DMS153 (cell line): ENCODE measurements at regions not wholly inside any gene's neighbourhood (a gene's known extent, or its start where the extent isn't known, plus 50 kb on each side); places are given as distances from the start of the nearest gene placed in this dataset.
"Not testable (repeated sequence)": the region's sequence is repeated elsewhere in the genome, so short reads cannot be mapped to it uniquely, and the experiment has no call there.

Experiments used
- DNase-seq: peaks from one replicate; lab custom pipeline; 2025; lab: John Stamatoyannopoulos, UW

DNA sequence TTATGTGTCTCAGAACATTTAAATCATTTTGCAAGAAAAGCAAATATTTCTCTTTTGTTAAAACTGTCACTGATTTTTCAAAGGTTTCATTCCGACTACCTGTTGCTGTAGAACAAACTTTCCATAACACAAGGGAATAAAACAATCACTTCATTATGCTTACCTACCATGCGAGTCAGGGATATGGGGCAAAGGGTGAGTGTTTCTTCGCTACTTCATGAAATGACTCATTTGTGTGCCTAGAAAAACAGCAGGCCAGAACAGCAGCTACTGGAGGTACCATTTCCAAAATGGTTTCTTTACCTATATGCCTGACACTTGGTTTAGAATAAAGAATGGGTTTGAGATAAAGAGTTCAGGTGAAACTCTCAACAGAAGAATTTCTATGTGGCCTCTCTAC, 712.5 kb downstream of the PLOD2 start:
- DNase-seq, result no peak

DNA sequence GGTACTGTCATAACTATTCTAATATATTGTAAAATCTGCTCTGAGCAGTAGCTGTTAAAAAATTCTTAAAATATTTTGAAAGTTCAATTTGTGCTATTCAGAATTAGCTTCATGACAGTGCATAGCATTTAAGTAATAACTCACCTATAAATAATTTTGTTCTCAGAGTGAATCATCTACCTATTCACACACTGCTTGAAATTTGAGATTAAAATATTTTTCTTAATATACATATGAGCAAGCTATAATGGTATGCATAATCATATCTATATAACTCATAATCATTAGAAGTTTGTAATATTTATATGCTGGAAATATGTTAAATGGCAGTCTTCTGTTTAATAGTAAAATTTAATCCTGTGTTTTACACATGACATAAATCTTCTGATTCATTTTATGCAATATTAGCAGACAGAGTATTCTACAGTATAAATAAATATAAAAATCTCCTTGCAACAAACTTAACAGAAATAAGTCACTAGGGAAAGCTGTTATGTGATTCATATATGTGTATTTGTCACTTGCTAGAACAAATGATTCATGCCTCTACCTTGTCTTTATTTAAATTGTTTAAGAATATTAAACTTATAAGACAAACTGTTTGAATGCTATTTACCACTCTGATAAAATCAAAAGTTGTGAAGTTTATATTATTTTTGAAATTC, 710.8 kb downstream of the PLOD2 start:
- DNase-seq, result no peak

DNA sequence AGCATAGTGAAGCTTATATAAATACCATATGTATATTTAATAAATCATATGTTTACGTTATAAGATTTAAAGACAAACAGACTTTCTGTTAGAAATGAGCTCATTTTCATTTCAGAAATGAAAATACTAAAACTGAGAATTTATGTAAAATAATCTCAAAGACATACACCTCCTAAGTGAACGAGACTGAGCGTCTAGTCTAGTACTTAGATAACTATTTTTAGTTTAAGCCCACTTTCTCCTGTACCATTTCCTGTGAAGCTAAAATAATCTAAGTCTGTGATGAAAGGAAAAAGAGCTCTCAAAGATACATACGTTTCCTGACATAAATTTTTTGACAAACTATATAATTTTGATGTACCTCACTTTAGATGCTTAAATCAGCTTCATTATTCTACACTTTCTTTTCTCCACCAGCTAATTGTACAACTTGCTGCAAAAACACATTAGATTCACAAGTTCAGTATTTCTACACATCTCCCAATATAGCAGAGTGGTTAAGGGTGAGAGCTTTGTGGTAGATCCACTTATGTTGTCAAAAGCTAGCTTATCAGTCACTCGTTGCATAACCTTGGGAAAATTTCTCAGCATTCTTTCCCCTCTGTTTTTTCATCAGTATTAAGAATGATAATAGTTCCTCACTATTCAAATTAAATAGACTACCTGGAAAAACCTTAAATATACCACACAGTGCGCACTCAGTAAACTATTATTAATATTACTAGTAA, 703.0 kb downstream of the PLOD2 start:
- no peak for DNase-seq

DNA sequence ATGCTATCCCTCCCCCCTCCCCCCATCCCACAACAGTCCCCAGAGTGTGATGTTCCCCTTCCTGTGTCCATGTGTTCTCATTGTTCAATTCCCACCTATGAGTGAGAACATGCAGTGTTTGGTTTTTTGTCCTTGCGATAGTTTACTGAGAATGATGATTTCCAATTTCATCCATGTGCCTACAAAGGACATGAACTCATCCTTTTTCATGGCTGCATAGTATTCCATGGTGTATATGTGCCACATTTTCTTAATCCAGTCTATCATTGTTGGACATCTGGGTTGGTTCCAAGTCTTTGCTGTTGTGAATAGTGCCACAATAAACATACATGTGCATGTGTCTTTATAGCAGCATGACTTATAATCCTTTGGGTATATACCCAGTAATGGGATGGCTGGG, 701.3 kb downstream of the PLOD2 start:
- DNase-seq, result not testable (repeated sequence)

DNA sequence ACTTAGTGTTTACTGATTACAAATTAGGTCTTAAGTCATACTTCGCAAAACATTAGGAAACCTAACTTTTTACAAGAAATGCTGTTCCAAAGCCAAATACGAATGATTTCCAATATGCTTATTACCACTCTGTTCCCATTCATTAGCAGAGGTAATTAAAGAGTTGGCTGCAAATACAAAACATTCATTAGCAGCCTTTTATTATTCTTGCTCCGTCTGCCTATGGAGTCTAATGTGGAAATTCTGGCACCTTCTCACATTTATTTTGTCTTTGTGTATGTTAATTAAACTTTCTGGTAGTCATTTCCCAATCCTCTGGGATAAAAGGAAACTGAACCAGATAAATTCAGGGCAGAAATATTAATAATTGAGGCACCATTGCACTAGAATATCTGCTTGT, 689.0 kb downstream of the PLOD2 start:
- no peak for DNase-seq

DNA sequence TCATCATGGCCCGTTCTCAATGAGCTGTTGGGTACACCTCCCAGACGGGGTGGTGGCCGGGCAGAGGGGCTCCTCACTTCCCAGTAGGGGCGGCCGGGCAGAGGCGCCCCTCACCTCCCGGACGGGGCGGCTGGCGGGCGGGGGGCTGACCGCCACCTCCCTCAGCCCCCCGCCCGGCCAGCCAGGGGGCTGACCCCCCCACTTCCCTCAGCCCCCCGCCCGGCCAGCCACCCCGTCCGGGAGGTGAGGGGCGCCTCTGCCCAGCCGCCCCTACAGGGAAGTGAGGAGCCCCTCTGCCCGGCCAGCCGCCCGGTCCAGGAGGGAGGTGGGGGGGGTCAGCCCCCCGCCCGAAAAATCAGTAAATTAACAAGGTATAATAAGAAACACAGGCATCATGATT, 678.2 kb downstream of the PLOD2 start:
- not testable (repeated sequence) for DNase-seq

DNA sequence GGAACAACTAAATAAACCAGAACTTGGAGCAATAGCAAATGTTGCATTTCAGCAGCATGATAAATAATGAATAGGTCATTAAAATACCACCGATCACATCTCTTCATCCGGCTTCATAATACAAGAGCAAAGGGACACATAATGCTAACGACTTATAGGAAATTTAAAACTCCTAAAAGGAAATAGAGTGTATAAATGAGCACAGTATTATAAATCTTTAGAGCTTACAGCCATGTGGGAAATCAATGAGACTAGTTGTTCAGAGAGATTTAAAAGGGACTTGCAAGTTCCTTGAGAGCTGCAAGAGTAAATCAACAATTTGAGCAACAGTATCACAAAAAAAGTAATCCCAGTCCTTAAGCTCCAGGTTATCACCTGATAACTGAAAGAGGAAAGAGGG, 677.0 kb downstream of the PLOD2 start:
- no peak for DNase-seq

DNA sequence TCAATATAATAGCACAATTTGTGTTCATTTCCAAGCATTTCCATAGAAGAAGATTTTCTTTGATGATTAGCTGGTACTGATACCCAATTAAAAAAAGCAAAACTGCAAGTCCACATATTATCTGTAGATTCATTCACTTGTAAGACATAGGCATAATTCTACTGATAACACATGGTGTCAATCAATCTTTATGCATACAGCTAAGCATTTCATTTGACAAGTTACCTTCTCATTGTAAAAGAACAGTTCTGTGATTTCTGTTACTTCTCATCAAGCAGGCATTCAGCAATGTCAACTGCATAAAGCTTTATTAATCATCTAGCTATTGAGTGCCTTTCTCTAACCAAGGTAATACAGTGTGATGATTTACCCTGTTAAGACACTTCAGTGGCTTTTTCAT, 672.0 kb downstream of the PLOD2 start:
- no peak for DNase-seq

DNA sequence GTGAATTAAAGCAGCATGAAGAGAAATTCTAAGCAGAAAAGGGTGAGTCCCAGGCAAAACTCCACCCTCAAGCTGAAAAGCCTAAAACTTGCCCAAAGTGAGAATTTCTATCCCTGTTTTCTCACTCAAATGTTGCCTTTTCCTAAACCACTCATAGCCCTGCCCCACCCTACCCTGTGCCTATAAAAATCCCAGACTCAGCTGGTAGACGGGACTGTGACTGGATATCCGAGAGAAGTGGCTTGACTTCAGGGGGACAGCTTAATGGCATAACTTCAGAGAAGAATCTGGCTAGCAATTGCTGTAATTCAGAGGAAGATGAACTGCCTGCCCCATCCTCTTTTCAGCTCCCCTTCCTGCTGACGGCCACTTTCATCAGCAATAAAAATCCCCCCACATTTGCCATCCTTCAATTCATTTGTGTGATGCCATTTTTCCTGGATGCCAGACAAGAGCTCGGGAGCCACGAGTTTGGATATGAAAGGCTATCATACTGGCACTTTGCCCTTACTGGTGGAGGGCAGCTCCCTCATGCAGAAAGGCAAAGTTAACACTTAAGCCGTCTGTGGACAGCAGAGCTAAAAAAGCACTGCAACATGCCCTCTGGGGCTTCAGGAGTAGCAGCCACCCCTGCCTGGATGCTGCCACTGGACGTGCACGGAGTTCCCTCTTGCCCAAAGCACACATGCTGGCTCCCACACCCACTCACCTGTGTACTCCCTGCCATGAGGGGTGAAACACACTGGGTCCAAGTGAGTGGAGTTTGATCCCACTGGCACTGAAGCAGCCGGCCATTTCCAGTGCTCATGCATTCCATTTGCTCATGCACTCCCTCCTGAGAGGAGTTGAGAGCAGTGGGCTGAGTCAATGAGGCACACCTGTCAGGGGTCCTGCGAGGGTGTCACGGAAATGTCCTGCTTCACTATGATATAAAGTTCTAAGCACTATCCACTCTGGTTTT, 670.6 kb downstream of the PLOD2 start:
- no peak for DNase-seq

DNA sequence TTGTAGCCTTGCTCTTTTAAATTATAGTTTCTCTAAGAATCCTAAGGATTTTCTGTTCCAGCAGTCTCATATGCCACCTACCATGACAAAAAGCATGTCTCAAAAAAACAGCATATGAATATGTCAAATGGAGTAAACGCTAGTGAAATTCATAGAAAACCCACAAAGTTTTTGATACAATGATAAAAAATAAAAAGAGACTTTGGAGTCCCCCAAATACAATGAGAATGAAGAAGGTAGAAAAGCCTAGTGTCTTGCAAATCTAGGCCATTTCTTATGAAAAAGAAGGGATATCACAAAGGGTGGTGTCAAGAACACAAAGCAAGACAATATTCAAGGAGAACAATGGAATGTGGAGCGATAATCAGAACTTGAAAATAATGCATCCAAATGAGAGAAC, 668.5 kb downstream of the PLOD2 start:
- DNase-seq, result no peak

DNA sequence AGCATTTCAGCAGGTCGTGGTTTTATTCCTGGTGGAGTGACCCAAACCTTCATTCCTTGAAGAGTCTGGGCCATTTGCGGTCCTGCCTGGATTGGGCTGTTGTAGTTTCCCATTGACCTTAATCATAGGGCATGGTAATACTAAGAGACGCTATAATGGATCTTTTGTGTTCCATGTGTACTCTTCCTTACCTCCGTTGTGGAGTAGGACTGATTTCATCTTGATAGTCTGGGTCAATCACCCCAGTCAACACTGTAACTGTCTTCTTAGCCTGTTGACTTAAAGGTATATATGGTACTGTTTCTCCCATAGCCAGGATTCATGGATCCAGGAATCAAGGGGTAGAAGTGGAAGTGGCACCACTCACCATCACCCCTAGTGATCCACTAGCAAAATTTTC, 643.6 kb downstream of the PLOD2 start:
- not testable (repeated sequence) for DNase-seq

DNA sequence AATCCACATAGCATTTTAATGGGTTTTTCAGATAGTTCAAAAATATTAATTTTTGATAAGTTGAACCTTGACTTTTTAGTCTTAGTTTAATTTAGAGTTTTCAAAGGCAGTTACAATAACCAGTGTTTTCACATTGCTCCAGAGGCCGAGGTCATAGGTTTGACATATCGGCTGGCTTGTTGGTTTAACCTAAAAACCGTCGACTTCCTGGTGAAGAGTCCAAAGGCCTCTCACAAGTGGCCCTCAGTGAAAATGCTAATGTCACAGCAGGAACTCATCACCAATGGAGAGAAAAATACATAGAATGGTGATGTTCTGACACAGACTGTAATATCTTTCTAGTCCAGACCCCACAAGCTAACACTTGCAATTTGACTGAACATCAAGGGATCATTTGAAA, 642.3 kb downstream of the PLOD2 start:
- peak; percentile 80 for DNase-seq

DNA sequence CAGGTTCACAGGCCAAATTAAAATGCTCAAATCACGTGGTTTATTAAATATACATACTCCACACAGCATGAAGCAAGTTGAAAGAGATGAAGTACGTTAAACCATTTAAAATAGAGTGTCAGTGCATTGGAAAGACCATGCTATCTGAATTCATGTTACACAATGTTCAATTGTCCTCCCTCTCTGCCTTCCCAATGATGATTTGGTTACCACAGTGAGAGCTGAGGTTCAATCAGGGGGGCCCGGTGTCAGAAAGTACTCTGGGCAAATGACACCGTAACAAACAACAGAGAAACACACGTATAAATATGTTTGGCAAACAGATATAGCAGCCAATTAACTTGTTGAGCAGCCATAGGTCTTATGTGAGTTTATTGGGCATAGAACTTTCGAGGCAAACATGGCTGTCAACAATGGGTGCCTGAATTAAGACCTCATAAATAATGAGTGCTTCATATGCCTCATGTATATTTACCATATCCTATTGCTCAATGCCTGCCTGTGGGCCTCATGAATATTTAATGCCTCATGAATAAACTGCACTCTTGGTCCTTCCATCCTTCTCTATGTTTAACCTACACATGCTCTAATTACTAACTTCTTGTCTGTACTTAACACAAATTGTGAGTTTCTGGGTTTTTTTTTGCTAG, 641.5 kb downstream of the PLOD2 start:
- peak; percentile 91 for DNase-seq

DNA sequence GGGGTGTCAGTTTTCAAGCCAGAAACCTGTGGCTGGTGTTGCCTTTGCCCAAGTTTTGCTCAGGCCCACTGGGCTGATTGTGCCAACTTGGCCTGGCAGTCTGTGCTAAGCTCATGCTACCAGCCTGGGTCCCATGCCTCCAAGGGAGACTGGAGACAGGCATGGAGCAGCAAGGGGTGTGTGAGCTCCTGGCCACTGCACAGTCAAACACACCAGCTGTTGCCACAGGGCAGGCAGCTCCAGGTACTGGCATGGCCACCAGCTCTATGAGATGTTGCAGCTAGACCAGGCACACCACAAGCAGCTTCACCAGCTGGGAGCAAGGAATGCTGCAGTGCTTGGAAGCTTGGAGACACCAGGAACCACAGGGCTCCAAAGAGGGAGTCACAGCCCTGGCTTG, 638.8 kb downstream of the PLOD2 start:
- DNase-seq, result no peak

DNA sequence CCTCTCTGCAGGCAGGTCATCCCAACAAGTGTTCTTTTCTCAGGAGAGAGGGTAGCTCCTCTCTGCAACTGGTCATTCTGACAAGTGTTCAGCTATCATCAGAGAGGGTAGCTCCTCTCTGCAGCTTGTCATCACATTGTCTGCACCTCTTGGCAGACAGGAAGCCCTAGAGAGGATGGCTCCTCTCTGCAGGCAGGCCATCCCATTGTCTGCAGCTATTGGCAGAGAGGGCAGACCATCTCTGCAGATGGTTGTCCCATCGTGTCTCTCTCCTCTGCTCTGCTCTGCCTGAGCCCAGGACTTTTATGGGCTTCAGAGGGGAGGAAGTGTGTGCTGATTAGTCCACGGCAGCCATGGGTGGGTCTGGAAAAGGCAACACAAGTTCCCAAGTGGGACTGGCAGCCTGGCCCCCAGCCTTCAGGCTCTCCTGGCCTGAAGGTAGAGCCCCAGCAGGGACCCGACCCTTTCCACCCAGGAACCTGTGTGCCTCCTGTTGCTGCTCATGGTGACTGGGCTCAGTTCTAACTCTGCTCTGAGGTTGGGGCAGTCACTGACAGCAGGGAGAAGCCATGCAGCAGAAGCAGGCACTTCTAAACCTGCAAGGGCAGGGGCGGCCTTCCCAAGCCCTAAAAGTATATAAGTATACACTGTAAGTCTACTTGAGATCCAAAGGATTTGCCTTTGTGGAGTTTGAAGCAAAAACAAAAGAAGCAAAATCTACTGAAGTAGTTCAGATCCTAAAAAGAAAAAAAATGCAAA, 637.9 kb downstream of the PLOD2 start:
- DNase-seq, result no peak

DNA sequence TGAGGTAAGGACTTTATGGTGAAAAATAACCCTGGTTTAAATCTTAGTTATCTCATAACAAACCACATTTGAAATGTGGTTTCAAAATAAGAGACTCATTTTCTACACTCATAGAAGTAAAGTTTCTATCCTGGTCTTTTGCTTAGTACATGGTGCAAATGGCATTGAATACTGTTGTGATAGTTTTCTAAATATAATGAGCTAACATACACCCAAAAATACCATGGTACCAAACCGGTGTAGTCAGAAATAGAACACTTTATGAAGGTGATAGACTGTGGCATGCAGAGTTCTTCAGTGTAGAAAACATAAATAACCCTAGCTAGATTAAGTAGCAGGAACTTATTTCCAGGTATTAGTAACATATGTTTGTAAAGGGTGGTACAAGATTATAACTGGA, 629.4 kb downstream of the PLOD2 start:
- no peak for DNase-seq

DNA sequence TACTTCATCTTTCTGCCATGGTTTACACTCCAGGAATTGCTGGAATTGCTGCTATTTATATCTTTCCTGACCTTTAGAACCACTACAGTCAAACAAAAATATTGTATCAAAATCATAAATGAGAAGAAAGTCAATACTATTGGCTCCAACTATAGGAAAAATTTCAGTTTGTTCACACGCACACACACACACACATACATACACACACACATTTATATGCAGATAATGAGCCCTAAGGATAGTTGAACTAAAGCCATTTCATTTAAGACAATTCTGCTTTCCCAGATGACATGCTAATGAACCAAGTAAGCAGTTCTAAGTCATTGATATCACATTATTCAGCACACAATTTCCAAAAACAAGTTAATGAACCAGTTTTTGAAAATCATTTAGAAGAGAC, 627.3 kb downstream of the PLOD2 start:
- DNase-seq, result no peak

DNA sequence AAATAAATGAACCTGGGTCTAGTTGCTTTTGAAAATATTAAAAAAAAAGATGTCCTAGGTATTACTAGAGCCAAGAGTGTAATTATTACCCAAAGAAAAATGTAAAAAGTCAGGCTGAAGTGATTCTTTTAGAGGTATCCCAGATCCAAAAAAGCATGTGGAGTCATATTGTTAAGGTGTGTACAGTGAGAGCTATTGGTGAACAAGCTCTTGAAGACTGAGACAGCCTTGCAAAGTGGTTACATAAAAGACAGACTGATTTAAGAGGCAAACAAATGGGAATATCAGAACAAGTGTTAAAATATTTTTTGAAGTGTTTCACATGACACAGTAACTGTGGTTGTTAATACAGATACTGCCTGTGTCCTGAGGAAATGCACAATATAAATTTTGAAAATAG, 624.5 kb downstream of the PLOD2 start:
- DNase-seq, result no peak

DNA sequence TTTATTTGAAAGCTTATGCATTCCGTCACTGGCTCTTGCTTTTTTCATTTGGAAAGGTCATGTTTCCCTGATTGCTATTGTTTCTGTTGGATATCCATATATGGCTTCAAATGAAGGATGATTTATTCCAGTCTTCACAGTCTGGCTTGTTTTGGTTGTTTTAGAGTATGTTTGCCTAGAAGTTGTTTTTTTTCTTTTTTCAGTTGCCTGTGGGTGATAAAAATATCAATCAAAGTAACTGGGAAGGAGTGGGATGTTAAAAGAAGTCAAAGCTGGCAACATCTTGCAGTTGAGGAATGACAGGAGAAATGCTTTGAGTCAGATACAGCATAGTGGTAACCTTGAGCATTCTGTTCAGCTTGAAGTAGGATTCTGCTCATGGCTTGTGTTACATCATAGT, 610.5 kb downstream of the PLOD2 start:
- no peak for DNase-seq

DNA sequence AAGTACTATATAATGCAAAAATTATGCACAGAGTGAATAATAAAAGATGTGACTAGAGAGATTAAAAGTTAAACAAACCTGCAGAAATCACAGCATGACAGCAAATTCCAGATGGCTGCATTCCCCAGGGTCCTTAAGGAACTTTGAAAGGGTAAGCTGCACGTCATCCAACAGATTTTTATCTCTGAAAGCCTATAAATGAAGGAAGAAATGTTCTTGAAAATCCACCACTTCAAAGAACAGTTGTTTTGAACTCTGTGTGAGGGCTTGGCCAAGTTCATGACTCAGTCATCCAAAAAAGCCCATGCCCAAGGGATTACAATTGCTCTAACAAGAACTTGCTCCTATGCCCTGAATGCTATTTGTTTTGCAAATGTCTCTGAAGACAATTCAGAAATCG, 603.6 kb downstream of the PLOD2 start:
- DNase-seq, result no peak

DNA sequence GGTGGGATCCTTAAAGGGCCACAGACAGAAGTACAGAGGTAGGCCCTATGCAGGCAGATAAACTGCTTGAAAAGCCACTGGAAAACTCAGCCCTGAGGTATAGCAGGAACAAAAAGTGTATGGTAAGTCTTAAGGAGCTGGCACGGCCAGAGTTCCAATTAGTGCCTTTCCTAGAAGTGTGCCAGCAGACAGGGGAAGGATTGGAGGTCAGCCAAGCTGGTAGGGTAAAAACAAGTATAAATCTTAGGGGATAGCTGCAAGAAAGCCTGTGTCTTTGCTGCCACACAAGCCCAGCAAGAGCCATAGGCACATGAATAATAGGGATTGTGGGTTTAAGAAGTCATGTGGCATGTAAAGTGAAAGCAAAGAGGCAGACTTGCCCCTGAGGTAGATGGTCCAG, 582.5 kb downstream of the PLOD2 start:
- no peak for DNase-seq

DNA sequence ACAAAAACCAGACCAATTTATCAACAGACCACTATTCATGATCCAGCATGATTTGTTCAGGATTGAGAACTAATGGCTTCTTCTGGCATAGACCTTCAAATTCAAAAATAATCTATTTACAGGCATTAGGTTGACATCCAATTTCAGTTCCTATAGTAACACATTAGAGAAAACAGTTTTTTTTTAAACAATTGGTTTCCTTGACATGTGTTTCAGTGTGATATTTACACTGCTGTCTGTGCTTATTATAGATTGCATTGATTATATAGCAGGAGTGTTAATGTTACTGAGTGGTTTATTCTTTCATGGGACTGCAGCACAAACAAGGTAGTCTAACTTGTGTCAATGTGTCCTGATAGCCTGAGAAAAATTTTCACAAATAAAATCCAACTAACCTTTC, 579.3 kb downstream of the PLOD2 start:
- DNase-seq, result no peak
